ENCODE measurements at regions not wholly inside any gene's neighbourhood (a gene's known extent, or its start where the extent isn't known, plus 50 kb on each side); places are given as distances from the start of the nearest gene placed in this dataset.

DNA sequence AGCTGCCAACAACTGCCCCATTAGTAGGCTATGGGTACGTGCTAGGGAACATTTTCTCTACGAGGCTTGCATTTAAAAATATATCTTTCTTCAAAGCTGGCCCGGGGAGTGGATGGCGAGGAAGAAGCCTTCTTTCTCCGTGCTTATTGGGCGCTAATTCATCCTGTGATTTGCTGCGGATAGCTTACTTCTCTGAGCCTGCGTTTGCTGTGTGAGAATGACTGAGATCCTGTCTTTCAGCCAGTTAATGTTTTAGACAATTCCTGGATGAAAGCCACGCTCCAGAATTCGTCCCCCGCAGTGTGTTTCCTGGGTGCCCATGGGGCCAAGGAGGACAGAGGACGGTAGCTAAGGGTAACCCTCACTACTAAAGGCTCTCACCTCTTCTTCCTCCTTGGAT, 57.8 kb upstream of the TARBP1 start:
- no peak for TF ChIP-seq CTCF (IDR thresholded peaks at IDR 0.05)
- TF ChIP-seq EZH2 (IDR thresholded peaks at IDR 0.05; ENCODE audit: borderline replicate concordance, insufficient read depth, low read depth, low read length, poor library complexity, severe bottlenecking): no peak
